Endothelial cell of umbilical vein (primary cell): ENCODE measurements at regions not wholly inside any gene's neighbourhood (a gene's known extent, or its start where the extent isn't known, plus 50 kb on each side); places are given as distances from the start of the nearest gene placed in this dataset.

Experiments used
- GATA2 ChIP-seq: IDR thresholded peaks from 2 replicates; pipeline ENCODE4 v1.7.0; 2011; ENCODE audit warnings: low read depth, mild to moderate bottlenecking, moderate library complexity, mixed read lengths, low read length; ENCODE audit not compliant: insufficient read length, insufficient read depth
- POLR2A ChIP-seq: IDR thresholded peaks from 2 replicates; pipeline ENCODE4 v1.6.1; 2012; ENCODE audit warnings: low read depth, mild to moderate bottlenecking, control low read depth, low read length
- POLR2AphosphoS5 ChIP-seq: IDR thresholded peaks from 2 replicates; pipeline ENCODE4 v1.6.1; 2012; ENCODE audit warnings: low read depth, mild to moderate bottlenecking, control low read depth, low read length, moderate library complexity; ENCODE audit not compliant: insufficient read depth
- TF ChIP-seq, protein P1 (sequence below), 2 donors: IDR thresholded peaks; 1 replicate in 1 of 2; 2 replicates in 1 of 2; pipeline ENCODE4 v1.5.1; 2011; ENCODE audit warnings: low read length in 2 of 2, mild to moderate bottlenecking in 2 of 2, moderate library complexity in 2 of 2, control low read depth in 1 of 2, inconsistent platforms in 1 of 2, low read depth in 1 of 2; ENCODE audit not compliant: insufficient read depth in 1 of 2; ENCODE audit errors: extremely low read depth in 1 of 2
- TF ChIP-seq, protein P2 (sequence below): IDR thresholded peaks from 2 replicates; pipeline ENCODE4 v1.6.1; 2011; ENCODE audit not compliant: insufficient read depth, insufficient read length

- TF ChIP-seq, protein P1, sequence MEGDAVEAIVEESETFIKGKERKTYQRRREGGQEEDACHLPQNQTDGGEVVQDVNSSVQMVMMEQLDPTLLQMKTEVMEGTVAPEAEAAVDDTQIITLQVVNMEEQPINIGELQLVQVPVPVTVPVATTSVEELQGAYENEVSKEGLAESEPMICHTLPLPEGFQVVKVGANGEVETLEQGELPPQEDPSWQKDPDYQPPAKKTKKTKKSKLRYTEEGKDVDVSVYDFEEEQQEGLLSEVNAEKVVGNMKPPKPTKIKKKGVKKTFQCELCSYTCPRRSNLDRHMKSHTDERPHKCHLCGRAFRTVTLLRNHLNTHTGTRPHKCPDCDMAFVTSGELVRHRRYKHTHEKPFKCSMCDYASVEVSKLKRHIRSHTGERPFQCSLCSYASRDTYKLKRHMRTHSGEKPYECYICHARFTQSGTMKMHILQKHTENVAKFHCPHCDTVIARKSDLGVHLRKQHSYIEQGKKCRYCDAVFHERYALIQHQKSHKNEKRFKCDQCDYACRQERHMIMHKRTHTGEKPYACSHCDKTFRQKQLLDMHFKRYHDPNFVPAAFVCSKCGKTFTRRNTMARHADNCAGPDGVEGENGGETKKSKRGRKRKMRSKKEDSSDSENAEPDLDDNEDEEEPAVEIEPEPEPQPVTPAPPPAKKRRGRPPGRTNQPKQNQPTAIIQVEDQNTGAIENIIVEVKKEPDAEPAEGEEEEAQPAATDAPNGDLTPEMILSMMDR (IDR thresholded peaks at IDR 0.05; ENCODE audit: extremely low read depth in 1 of 2, insufficient read depth in 1 of 2, low read depth in 1 of 2, low read length in 2 of 2) = no peak
- TF ChIP-seq GATA2 = no peak
- TF ChIP-seq, protein P2, sequence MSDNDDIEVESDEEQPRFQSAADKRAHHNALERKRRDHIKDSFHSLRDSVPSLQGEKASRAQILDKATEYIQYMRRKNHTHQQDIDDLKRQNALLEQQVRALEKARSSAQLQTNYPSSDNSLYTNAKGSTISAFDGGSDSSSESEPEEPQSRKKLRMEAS = no peak
- no peak for TF ChIP-seq POLR2AphosphoS5
- TF ChIP-seq POLR2A = no peak
These were observed 305.9 kb downstream of the HRH4 start for GRCh38 chr18:24766376-24766775.
